ENCODE measurements at regions not wholly inside any gene's neighbourhood (a gene's known extent, or its start where the extent isn't known, plus 50 kb on each side); places are given as distances from the start of the nearest gene placed in this dataset.

DNA sequence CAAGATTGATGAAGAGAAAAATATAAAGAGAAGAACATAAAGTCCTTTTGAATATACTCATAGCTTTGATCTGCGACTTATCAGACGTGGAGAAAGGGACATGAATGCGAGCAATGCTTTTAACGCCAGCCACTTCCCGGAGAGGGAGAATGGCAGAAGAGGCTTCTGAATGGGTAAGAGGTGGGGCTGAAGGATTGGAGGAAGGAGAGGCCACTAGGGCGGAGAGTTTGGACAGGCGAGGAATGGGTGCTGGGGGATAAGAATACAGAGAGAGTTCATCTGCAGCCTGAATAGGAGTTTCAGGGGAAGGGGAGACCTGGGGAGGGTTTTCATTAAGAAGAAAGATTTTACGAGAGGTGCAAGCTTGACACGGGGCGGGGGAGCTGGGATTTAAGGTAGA lies 2534.9 kb downstream of the PCDH7 start:
- Histone ChIP-seq H3K27ac (ENCODE audit: low read depth, low read length, poor library complexity, severe bottlenecking) (no peak overlapping the region), H3F3A (ENCODE audit: insufficient read depth, low read length) (no peaks in the 10 kb centered on the region), H3K36me3 (ENCODE audit: insufficient read depth, low read length) (no peaks in the 10 kb centered on the region), H3K9ac (ENCODE audit: low read length) (no peak overlapping the region), H2AFZ (ENCODE audit: low read length) (no peak overlapping the region), H3K4me3 (ENCODE audit: low read depth, low read length, poor library complexity, severe bottlenecking) (no peak overlapping the region), H3K4me2 (ENCODE audit: low read length) (no peak overlapping the region), H3K27me3 (ENCODE audit: insufficient read depth, low read length) (no peaks in the 10 kb centered on the region), H4K20me1 (ENCODE audit: insufficient read depth, low read length) (no peaks in the 10 kb centered on the region), H3K4me1 (ENCODE audit: insufficient read depth, low read length, severe bottlenecking) (no peaks in the 10 kb centered on the region), H3K9me3 (ENCODE audit: low read length) (no peaks in the 10 kb centered on the region), H3K79me2 (ENCODE audit: insufficient read depth, low read length) (no peaks in the 10 kb centered on the region), H3K9me2 (ENCODE audit: low read depth, low read length) (no peaks in the 10 kb centered on the region)
- TF ChIP-seq, protein P1, sequence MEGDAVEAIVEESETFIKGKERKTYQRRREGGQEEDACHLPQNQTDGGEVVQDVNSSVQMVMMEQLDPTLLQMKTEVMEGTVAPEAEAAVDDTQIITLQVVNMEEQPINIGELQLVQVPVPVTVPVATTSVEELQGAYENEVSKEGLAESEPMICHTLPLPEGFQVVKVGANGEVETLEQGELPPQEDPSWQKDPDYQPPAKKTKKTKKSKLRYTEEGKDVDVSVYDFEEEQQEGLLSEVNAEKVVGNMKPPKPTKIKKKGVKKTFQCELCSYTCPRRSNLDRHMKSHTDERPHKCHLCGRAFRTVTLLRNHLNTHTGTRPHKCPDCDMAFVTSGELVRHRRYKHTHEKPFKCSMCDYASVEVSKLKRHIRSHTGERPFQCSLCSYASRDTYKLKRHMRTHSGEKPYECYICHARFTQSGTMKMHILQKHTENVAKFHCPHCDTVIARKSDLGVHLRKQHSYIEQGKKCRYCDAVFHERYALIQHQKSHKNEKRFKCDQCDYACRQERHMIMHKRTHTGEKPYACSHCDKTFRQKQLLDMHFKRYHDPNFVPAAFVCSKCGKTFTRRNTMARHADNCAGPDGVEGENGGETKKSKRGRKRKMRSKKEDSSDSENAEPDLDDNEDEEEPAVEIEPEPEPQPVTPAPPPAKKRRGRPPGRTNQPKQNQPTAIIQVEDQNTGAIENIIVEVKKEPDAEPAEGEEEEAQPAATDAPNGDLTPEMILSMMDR (IDR thresholded peaks at IDR 0.05; ENCODE audit: low read length), result no peak
- TF ChIP-seq EZH2 (IDR thresholded peaks at IDR 0.05; ENCODE audit: borderline replicate concordance, low read length), result no peak

DNA sequence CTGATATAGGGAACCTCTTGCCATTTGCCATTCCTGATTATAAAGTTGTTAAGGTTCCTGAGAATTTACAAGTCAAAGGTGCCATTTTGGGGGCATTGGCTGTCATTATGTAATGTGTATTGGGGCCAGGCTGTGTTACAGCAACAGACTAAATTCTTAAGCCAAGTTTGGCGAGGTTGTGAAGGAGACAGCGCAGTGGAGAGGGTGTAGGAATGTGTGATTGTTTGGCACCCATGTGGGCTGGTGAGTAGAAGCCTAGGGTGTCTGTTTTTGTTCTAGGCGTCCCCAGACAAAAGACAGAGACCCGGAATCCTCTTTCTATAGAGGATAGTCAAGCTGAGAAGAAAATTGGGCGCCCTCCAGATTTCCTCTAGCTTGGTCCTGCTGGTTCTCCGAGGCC lies 2535.3 kb downstream of the PCDH7 start:
- Histone ChIP-seq H3K27ac (ENCODE audit: low read depth, low read length, poor library complexity, severe bottlenecking) (no peak overlapping the region), H3K4me1 (ENCODE audit: insufficient read depth, low read length, severe bottlenecking) (no peaks in the 10 kb centered on the region), H3K9ac (ENCODE audit: low read length) (no peak overlapping the region), H3K4me2 (ENCODE audit: low read length) (no peak overlapping the region), H3K27me3 (ENCODE audit: insufficient read depth, low read length) (no peaks in the 10 kb centered on the region), H2AFZ (ENCODE audit: low read length) (no peak overlapping the region), H3K4me3 (ENCODE audit: low read depth, low read length, poor library complexity, severe bottlenecking) (no peak overlapping the region), H3K9me2 (ENCODE audit: low read depth, low read length) (no peaks in the 10 kb centered on the region), H4K20me1 (ENCODE audit: insufficient read depth, low read length) (no peaks in the 10 kb centered on the region), H3K36me3 (ENCODE audit: insufficient read depth, low read length) (no peaks in the 10 kb centered on the region), H3K79me2 (ENCODE audit: insufficient read depth, low read length) (no peaks in the 10 kb centered on the region), H3F3A (ENCODE audit: insufficient read depth, low read length) (no peaks in the 10 kb centered on the region), H3K9me3 (ENCODE audit: low read length) (no peaks in the 10 kb centered on the region)
- TF ChIP-seq, protein P1 (IDR thresholded peaks at IDR 0.05; ENCODE audit: low read length), result no peak
- TF ChIP-seq EZH2 (IDR thresholded peaks at IDR 0.05; ENCODE audit: borderline replicate concordance, low read length), result no peak

DNA sequence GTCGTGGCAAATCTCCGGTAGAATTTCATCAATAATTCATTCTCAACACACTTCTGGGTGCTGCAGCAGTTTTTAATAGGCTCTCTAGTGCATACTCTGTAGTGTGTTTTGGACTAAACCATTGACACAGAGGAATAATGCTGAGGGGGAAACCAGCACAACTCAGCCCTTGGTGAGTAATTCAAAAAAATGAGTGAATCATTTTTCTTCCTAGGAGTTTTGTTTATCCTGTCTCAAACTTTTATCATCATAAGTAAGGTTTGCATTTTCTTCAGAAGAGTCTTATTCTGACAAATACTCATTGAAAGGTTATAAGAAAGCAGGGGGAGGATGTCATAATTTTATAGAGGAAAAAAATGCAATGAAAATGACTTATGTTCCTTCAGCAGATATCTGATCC lies 2542.7 kb downstream of the PCDH7 start:
- no peaks in the 10 kb centered on the region for H3K4me1 ChIP-seq (ENCODE audit: insufficient read depth, low read length, severe bottlenecking)
- no peak overlapping the region for H3K27ac ChIP-seq (ENCODE audit: low read depth, low read length, poor library complexity, severe bottlenecking)
- TF ChIP-seq, protein P1 (IDR thresholded peaks at IDR 0.05; ENCODE audit: low read length), result no peak
- TF ChIP-seq EZH2 (IDR thresholded peaks at IDR 0.05; ENCODE audit: borderline replicate concordance, low read length), result no peak
- no peaks in the 10 kb centered on the region for H3K27me3 ChIP-seq (ENCODE audit: insufficient read depth, low read length)
- no peaks in the 10 kb centered on the region for H3K9me2 ChIP-seq (ENCODE audit: low read depth, low read length)
- no peak overlapping the region for H3K9ac ChIP-seq (ENCODE audit: low read length)
- no peak overlapping the region for H3K4me2 ChIP-seq (ENCODE audit: low read length)
- H3K36me3 ChIP-seq (ENCODE audit: insufficient read depth, low read length), result no peaks in the 10 kb centered on the region
- no peak overlapping the region for H3K4me3 ChIP-seq (ENCODE audit: low read depth, low read length, poor library complexity, severe bottlenecking)
- no peaks in the 10 kb centered on the region for H3K9me3 ChIP-seq (ENCODE audit: low read length)
- H3F3A ChIP-seq (ENCODE audit: insufficient read depth, low read length), result no peaks in the 10 kb centered on the region
- no peaks in the 10 kb centered on the region for H3K79me2 ChIP-seq (ENCODE audit: insufficient read depth, low read length)
- H2AFZ ChIP-seq (ENCODE audit: low read length), result no peak overlapping the region
- no peaks in the 10 kb centered on the region for H4K20me1 ChIP-seq (ENCODE audit: insufficient read depth, low read length)

Measured in OCI-LY1 (cell line).